Stimulated activated CD4-positive, alpha-beta T cell treated with anti-CD3 and anti-CD28 coated beads, Interleukin-1b, Interleukin-23, amount 100 ng/mL, for 1 hour (primary cell): ENCODE measurements at regions not wholly inside any gene's neighbourhood (a gene's known extent, or its start where the extent isn't known, plus 50 kb on each side); places are given as distances from the start of the nearest gene placed in this dataset.

Experiments used
- DNase-seq, 2 donors: peaks; one replicate each; pipeline ENCODE4 v3.0.0-alpha.2; 2020; ENCODE audit warnings: low read depth in 2 of 2

DNA sequence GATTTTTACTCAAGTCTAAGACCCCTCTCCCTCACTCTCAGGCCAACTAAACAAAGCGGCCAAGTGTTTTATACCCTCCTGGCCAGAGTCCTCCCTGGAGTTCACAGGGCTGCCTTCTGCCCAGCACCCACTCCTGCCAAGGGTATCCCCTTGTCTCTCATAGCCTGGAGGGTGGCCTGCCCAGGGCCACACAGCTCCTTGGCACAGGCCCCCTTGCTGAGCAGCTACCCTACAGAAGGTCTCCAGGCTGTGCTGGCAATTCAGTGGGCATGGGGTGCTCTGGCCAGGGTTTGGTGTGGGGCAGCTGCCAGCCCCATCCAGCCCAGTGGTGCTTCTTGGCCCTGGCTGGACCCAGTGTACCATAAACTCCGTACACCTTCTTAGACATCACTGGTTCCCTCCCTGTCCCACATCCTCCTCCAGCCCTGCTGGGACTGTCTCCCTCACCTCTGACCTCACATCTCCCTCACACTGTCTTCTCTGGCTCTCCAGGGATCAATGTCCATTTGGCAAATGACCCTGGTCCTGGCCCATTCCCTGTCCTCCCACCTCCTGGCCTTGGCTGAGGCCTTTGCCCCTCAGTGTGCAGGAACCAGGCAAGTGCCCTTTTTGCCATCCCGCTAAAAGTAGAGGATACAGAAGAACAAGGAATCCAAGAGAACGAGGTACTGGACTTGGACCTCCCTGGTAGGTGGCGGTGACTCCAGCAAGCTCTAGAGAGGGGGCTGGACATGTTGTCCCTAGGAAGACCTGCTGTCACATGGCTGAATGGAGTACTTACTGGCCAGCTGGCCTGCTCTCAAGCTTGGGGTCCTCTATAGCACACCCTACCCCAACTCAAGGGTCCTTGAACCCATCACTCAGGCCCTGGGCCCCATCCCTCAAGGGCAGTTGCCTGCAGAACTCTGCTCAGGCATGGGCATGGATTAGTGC is 50.0 kb upstream of the TRPM1 start:
- no peak for DNase-seq

GRCh38 chr15:31153531-31153930 is 52.0 kb upstream of the TRPM1 start:
- no peak for DNase-seq

DNA sequence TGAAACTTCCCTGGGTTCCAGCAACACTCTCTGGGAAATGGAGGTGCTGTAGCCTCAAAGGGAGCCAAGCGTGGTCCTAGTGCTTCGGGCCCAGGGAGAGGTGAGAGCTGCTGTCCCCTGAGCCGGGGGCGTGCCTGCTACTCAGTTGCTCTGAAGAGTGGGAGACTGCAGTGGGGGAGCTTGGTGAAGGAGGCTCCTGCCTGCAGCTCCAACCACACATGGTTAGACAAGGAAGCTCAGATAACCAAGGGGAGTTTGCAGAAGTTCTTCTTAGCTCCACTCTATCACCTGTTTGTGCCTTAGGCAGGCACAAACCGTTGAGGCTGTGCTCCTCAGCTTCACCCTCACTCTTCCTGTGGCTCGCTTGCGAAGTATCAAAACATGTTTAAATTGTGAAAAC is 53.6 kb upstream of the TRPM1 start:
- no peak for DNase-seq

DNA sequence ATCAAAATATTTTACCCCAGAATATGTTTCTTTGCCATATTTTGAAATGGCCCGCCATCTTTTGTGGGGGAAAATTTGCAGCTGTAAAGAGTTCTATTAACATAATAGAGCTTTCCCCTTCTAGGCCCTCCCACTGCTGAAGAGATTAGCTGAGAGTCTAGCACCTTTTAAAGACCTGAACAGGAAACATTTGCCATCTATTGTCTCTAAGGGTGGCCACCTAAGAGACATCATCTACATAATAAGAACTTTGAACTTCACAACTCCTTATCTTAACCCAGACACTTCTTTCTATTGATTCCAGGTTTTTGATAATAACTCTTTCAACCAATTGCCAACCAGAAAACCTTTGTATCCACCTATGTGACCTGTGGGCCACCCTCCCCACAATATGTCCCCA is 54.7 kb upstream of the TRPM1 start:
- DNase-seq, result no peak

DNA sequence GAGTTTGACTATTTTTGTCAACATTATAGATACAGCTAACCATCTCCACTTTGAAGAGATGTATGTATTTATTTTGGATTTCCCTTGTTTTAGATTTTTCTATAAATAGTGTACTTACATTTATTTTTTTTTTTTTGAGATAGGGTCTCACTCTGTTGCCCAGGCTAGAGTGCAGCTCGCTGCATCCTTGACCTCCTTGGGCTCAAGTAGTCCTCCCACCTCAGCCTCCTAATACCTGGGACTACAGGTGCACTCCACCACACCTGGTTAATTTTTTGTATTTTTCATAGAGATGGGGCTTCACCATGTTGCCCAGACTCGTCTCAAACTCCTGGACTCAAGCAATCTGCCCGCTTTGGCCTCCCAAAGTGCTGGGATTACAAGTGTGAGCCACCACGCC is 55.3 kb upstream of the TRPM1 start:
- no peak for DNase-seq

DNA sequence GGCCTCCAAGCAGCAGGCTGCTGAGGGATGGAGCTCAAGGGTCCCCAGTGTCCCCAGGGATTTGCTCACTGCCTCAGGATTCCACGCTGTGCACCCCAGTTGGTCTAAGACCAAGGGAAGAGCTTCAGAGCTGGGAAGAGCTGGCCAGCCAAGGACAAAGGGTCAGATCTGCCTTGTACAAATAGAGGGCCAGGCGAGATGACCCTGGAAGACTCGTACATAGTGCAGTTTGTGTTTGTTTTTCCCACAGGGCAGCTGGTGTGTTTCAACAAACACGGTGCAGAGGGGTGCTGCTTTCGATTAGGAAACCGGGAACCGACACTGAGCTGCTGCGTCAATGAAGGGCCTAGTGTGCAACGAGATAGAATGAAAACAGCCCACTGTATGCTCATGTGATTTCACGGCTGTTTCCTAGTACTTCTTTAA is 56.1 kb upstream of the TRPM1 start:
- DNase-seq, result no peak

DNA sequence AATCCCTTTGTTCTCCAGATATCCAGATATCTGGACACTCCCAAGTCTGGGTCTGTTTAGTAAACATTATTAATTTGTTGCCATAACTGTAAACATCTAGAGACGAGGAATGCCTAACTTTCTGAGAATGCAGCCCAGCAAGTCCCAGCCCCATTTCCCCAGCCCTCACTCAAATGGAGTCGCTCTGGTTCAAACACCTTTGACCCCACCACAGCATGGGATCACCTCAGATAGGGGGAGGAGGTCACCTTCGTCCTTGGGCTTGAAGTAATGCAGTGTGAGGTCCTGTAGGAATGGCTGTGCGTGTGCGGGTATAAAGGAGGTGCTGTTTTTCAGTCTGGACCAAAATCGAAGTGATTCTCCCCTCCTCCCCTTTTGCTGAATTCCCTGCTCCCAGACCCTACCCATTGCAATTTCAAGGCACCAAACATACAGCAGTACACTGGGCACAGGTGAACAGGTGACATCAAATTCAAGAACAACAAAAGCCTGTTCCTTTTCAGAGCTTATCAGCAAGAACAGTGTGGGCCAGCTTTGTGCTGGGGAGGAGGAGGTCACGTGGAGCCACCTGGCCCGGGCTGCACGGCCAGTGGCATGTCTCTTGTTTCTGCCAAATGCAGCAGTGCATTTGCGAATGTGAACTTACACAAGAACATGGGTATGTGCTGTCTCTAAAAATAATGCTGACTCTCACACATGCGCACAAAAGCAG is 57.5 kb upstream of the TRPM1 start:
- no peak for DNase-seq

DNA sequence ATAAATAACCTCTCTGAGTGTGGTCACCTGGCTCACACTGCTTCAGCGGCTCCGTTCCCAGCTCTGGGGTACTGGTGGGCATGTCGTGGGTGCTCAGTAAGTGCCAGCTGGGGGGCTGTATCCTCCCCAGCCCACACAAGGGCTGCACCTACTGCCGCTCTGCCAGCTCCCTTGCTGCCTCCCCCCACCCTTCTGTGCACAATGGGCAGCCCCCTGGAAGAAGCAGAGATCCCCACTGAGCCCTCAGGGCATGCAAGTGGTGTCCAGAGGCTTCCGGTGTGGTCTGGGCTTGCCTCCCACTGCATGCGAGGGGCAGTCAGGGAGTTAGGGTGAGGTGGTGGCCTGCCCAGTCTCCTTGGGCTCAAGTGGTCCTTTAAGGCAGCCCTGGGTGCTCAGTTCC is 58.3 kb upstream of the TRPM1 start:
- DNase-seq, result no peak

GRCh38 chr15:31160297-31160696 is 58.8 kb upstream of the TRPM1 start:
- no peak for DNase-seq

- DNase-seq, result no peak
Measured at GRCh38 chr15:31160740-31161495, 59.4 kb upstream of the TRPM1 start.

DNA sequence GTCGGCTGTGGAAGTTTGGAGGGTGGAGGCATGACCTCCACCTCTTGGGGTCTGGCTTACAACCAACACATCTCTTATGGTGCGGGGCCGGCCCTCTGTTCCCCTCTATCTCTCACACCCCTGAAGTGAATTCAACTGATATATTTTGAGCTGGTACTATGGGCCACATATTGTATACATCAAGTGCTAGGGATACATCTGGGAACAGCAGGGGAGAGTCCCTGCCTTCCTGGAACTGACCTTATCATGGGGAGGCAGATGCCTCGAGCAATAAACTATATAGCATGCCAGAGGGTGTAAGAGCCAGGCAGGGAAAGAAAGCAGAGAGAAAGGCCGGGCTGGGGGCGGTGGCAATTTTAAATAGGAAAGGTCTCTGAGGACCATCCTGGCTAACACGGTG is 60.4 kb upstream of the TRPM1 start:
- no peak for DNase-seq

GRCh38 chr15:31162721-31163510 is 61.4 kb upstream of the TRPM1 start:
- no peak for DNase-seq

- DNase-seq, result no peak
Measured at GRCh38 chr15:31163769-31164572, 62.4 kb upstream of the TRPM1 start.

GRCh38 chr15:31164573-31164912 is 63.0 kb upstream of the TRPM1 start:
- no peak for DNase-seq

GRCh38 chr15:31169558-31169957 is 68.0 kb upstream of the TRPM1 start:
- DNase-seq, result no peak

DNA sequence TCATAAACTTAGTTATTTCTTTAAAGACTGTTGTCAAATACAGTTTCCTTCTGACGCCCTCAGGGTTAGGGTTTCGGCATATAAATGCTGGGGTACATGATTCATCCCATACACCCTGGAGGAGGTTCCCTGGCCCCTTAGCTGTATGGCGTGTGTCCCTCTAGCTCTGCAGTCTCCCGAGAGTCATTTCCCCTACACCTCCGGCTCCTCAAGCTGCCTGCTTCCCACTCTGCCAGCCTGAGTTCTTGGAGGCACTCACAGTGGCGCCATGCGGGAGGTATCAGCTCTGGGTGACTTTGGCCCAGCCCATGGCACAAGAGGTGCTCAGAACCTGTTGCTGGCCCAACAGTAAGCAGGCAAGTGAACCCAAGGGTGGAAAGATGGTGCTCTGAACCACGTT is 70.2 kb upstream of the TRPM1 start:
- DNase-seq, result no peak

DNA sequence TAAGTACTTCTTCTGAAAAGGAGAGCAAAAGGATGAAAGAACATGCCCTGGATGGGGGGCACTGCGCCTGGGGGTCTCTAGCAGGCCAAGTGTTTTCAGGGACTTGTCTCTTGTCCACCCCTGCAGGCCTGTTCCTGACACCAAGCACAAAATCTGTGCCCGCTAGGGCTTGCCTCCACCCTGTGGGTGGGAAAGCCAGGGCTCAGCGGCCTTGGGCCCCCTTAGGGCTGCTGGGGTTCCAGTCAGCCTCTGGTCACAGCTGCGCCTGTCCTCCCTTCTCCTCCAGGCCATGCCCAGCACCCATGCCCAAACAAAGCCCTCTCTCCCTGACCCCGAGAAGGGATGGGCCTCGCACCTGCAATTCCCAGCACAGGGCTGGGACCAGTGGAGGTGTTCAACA is 71.1 kb upstream of the TRPM1 start:
- no peak for DNase-seq

GRCh38 chr15:31173790-31174450 is 72.4 kb upstream of the TRPM1 start:
- DNase-seq, result no peak

- DNase-seq, result no peak
Measured at GRCh38 chr15:31175484-31175883, 74.0 kb upstream of the TRPM1 start.

GRCh38 chr15:31177951-31178350 is 76.4 kb upstream of the TRPM1 start:
- no peak for DNase-seq
